ENCODE measurements at regions not wholly inside any gene's neighbourhood (a gene's known extent, or its start where the extent isn't known, plus 50 kb on each side); places are given as distances from the start of the nearest gene placed in this dataset.

DNA sequence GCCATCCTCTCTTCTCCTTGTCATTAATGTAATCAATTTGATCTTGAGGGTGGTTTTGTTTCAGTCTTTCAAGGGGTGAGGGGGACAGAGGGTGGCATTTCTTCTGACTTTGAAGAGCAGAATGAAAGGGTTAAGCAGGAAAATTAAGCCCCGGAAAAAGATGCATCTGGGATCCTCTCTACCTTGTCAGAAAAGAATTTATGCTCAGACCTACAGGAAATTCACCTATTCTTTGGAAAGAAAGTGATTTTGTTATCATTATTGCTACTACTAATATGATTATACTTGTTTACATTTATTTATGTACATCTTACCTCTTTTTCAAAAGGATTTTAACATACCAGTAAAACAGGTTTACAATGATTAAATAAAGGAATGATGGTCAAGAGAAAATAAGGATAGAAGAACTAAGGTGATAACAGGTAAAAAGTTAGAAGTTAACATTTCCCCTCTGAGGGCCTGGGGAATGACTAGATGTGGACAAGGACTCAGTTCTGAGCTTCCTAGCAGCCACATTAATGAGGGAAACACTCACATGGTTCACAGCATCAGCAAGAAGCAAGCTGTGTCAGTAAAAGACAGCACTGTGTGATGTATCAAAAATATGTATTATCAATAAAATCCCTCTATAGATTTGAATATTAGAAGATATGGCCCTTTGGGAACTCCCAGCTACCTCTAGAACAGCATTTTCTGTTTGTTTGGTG is 151.4 kb downstream of the MYCN start:
- no peak for TF ChIP-seq HDAC2 (IDR thresholded peaks at IDR 0.05; ENCODE audit: borderline replicate concordance in 1 of 2, low read depth in 2 of 2, low read length in 2 of 2)
- TF ChIP-seq POLR2A (IDR thresholded peaks at IDR 0.05; ENCODE audit: control extremely low read depth in 1 of 2, low read depth in 2 of 2, low read length in 2 of 2) = no peak
- no peak for TF ChIP-seq EZH2 (IDR thresholded peaks at IDR 0.05; ENCODE audit: low read depth, low read length, severe bottlenecking)
- TF ChIP-seq, protein P1, sequence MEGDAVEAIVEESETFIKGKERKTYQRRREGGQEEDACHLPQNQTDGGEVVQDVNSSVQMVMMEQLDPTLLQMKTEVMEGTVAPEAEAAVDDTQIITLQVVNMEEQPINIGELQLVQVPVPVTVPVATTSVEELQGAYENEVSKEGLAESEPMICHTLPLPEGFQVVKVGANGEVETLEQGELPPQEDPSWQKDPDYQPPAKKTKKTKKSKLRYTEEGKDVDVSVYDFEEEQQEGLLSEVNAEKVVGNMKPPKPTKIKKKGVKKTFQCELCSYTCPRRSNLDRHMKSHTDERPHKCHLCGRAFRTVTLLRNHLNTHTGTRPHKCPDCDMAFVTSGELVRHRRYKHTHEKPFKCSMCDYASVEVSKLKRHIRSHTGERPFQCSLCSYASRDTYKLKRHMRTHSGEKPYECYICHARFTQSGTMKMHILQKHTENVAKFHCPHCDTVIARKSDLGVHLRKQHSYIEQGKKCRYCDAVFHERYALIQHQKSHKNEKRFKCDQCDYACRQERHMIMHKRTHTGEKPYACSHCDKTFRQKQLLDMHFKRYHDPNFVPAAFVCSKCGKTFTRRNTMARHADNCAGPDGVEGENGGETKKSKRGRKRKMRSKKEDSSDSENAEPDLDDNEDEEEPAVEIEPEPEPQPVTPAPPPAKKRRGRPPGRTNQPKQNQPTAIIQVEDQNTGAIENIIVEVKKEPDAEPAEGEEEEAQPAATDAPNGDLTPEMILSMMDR (IDR thresholded peaks at IDR 0.05; ENCODE audit: control extremely low read depth in 1 of 3, insufficient read depth in 1 of 3, low read depth in 1 of 3, low read length in 3 of 3) = no peak
- TF ChIP-seq SIN3A (conservative IDR thresholded peaks at IDR 0.05 in 1 of 2, IDR thresholded peaks at IDR 0.05 in 1 of 2; ENCODE audit: low read depth in 1 of 2, low read length in 2 of 2) = no peak
- TF ChIP-seq EP300 (IDR thresholded peaks at IDR 0.05; ENCODE audit: borderline replicate concordance in 1 of 2, low read depth in 2 of 2, low read length in 2 of 2) = no peak

Data from H1 (cell line).